ENCODE measurements at regions not wholly inside any gene's neighbourhood (a gene's known extent, or its start where the extent isn't known, plus 50 kb on each side); places are given as distances from the start of the nearest gene placed in this dataset.

GRCh38 chr15:87115795-87116194 is 1036.1 kb downstream of the AGBL1 start:
- TF ChIP-seq HDAC2 (IDR thresholded peaks at IDR 0.05), result no peak
- no peak for TF ChIP-seq POLR2A (IDR thresholded peaks at IDR 0.05; ENCODE audit: low read length)
- TF ChIP-seq MAX (IDR thresholded peaks at IDR 0.05), result no peak
- TF ChIP-seq CTCF (IDR thresholded peaks at IDR 0.05), result no peak
- TF ChIP-seq CBX8 (IDR thresholded peaks at IDR 0.05), result no peak
- TF ChIP-seq SMC3 (IDR thresholded peaks at IDR 0.05), result no peak
- no peak for TF ChIP-seq BCL3 (IDR thresholded peaks at IDR 0.05)
- TF ChIP-seq REST (IDR thresholded peaks at IDR 0.05), result no peak
- no peak for TF ChIP-seq USF2 (IDR thresholded peaks at IDR 0.05)
